ENCODE measurements at regions not wholly inside any gene's neighbourhood (a gene's known extent, or its start where the extent isn't known, plus 50 kb on each side); places are given as distances from the start of the nearest gene placed in this dataset.

DNA sequence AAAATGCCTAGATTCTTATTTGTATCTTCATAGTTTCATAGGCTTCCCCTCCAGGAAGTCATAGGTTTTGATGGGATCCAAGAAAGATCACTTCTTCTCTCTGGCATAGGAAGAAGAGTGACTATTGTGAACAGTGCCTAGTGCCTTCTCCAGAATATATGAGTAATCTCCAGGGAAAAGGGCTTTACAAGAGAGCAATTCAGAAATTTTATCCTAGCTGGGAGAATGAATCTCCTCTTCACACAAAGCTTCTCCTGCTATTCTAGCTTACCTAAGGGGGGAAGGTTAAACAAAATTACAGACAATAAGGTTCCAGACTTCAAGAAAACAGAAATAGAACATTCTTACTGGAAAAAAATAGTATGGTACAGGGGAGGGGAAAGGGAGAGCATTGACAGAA, 1193.3 kb upstream of the CDH6 start:
- H3K27ac Mint-ChIP-seq: no peak overlapping the region
- DNase-seq (ENCODE audit: low spot score): no peak
- H3K36me3 Mint-ChIP-seq (ENCODE audit: low read depth): no peaks in the 10 kb centered on the region
- H3K4me1 Mint-ChIP-seq (ENCODE audit: low read depth): no peaks in the 10 kb centered on the region
- H3K27me3 Mint-ChIP-seq (ENCODE audit: low read depth): no peaks in the 10 kb centered on the region
- peaks cover 41% of the 10 kb centered on the region for H3K9me3 Mint-ChIP-seq
- no peak overlapping the region for H3K4me3 Mint-ChIP-seq (ENCODE audit: low read depth)
- intact Hi-C loops (cut with micrococcal nuclease): no loop called here

GRCh38 chr5:29995154-29995553, 1198.3 kb upstream of the CDH6 start:
- no peak for DNase-seq (ENCODE audit: low spot score)
- no peaks in the 10 kb centered on the region for H3K4me1 Mint-ChIP-seq (ENCODE audit: low read depth)
- H3K27me3 Mint-ChIP-seq (ENCODE audit: low read depth): no peaks in the 10 kb centered on the region
- H3K4me3 Mint-ChIP-seq (ENCODE audit: low read depth): no peak overlapping the region
- no peaks in the 10 kb centered on the region for H3K36me3 Mint-ChIP-seq (ENCODE audit: low read depth)
- H3K27ac Mint-ChIP-seq: no peak overlapping the region
- intact Hi-C loops (cut with micrococcal nuclease): no loop called here
- H3K9me3 Mint-ChIP-seq: peaks cover 45% of the 10 kb centered on the region

- H3K27me3 Mint-ChIP-seq (ENCODE audit: low read depth): no peaks in the 10 kb centered on the region
- no peak overlapping the region for H3K4me3 Mint-ChIP-seq (ENCODE audit: low read depth)
- H3K27ac Mint-ChIP-seq: no peak overlapping the region
- intact Hi-C loops (cut with micrococcal nuclease): no loop called here
- H3K4me1 Mint-ChIP-seq (ENCODE audit: low read depth): no peaks in the 10 kb centered on the region
- H3K9me3 Mint-ChIP-seq: peaks cover 47% of the 10 kb centered on the region
- no peak for DNase-seq (ENCODE audit: low spot score)
- no peaks in the 10 kb centered on the region for H3K36me3 Mint-ChIP-seq (ENCODE audit: low read depth)
These were observed 1199.0 kb upstream of the CDH6 start for GRCh38 chr5:29994519-29994918.

DNA sequence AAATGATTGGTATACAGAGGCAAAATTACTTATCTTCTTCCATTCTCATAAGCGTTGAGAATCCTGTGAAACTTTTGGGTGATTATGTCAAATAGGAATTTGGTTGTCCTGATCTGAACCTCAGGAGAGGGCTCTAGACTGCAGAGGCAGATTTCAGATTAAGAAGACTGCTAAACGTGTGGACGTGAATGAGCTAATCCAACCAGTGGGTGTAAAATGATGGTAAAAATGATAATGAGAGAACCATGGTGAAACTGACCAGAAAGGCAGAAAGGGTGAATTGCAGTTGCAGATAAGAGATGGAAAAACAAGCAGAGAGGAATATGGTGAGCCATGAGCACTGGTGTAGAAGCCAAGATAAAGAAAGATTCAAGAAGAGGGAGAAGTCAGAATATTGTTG, 1200.2 kb upstream of the CDH6 start:
- H3K4me1 Mint-ChIP-seq (ENCODE audit: low read depth): no peaks in the 10 kb centered on the region
- H3K36me3 Mint-ChIP-seq (ENCODE audit: low read depth): no peaks in the 10 kb centered on the region
- H3K9me3 Mint-ChIP-seq: peaks cover 42% of the 10 kb centered on the region
- H3K27me3 Mint-ChIP-seq (ENCODE audit: low read depth): no peaks in the 10 kb centered on the region
- no peak for DNase-seq (ENCODE audit: low spot score)
- H3K4me3 Mint-ChIP-seq (ENCODE audit: low read depth): no peak overlapping the region
- intact Hi-C loops (cut with micrococcal nuclease): no loop called here
- no peak overlapping the region for H3K27ac Mint-ChIP-seq

GRCh38 chr5:29992248-29992647, 1201.2 kb upstream of the CDH6 start:
- H3K27ac Mint-ChIP-seq: no peak overlapping the region
- DNase-seq (ENCODE audit: low spot score): no peak
- H3K4me3 Mint-ChIP-seq (ENCODE audit: low read depth): no peak overlapping the region
- H3K27me3 Mint-ChIP-seq (ENCODE audit: low read depth): no peaks in the 10 kb centered on the region
- H3K9me3 Mint-ChIP-seq: peaks cover 43% of the 10 kb centered on the region
- no peaks in the 10 kb centered on the region for H3K36me3 Mint-ChIP-seq (ENCODE audit: low read depth)
- no peaks in the 10 kb centered on the region for H3K4me1 Mint-ChIP-seq (ENCODE audit: low read depth)
- intact Hi-C loops (cut with micrococcal nuclease): no loop called here

DNA sequence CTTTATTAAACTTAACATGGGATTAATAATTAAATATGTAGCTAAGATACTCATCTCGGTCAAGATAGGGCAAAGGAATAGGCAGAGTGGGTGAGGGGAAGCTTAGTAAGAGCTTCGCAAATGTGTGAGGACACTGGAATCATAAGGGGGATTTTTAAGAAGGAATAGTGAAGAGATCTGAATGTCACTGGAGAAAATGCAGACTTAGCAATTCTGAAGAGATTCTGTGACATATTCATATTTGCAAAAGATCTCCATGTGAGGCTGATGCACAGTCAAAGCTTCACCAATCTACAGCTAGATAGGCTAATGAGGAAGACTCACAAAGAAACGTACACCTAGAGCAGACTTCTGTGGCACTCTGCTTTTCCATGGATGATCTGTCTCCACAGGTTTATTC, 1202.8 kb upstream of the CDH6 start:
- H3K4me3 Mint-ChIP-seq (ENCODE audit: low read depth): no peak overlapping the region
- H3K4me1 Mint-ChIP-seq (ENCODE audit: low read depth): no peaks in the 10 kb centered on the region
- H3K27me3 Mint-ChIP-seq (ENCODE audit: low read depth): no peaks in the 10 kb centered on the region
- H3K36me3 Mint-ChIP-seq (ENCODE audit: low read depth): no peaks in the 10 kb centered on the region
- no peak overlapping the region for H3K27ac Mint-ChIP-seq
- intact Hi-C loops (cut with micrococcal nuclease): no loop called here
- no peak for DNase-seq (ENCODE audit: low spot score)
- peaks cover 40% of the 10 kb centered on the region for H3K9me3 Mint-ChIP-seq

GRCh38 chr5:29984156-29984540, 1209.3 kb upstream of the CDH6 start:
- H3K27me3 Mint-ChIP-seq (ENCODE audit: low read depth): no peaks in the 10 kb centered on the region
- no peak overlapping the region for H3K27ac Mint-ChIP-seq
- no peaks in the 10 kb centered on the region for H3K4me1 Mint-ChIP-seq (ENCODE audit: low read depth)
- no peaks in the 10 kb centered on the region for H3K36me3 Mint-ChIP-seq (ENCODE audit: low read depth)
- no peak for DNase-seq (ENCODE audit: low spot score)
- H3K9me3 Mint-ChIP-seq: peaks cover 47% of the 10 kb centered on the region
- no peak overlapping the region for H3K4me3 Mint-ChIP-seq (ENCODE audit: low read depth)
- intact Hi-C loops (cut with micrococcal nuclease): no loop called here

DNA sequence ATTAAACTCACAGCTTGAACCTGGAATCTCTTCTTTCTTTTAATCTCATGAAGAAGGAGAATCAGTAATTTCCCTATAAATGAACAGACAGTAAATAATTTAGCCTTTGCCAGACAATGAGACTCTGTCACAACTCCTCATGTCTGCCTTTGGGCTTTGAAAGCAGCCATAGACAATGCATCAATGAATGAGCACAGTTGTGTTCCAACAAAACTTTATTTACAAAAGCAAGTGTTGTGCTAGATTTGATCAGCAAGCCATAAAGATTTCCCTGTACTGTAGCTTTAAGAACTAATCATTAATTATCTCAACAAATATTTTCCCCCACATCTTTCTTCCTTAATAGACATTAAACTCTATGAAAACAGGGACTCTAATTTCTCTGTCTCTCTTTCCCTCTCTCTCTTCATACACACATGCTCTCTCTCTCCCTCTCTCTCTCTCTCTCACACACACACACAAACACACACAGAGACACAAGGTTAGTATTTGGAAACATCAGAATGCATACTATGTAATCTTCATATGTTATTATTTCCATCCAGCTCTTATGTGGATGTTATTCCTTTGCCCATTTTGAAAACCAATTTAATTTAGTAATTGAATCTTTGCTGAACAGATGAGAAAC, 1209.8 kb upstream of the CDH6 start:
- intact Hi-C loops (cut with micrococcal nuclease): no loop called here
- Mint-ChIP-seq H3K9me3 (peaks cover 47% of the 10 kb centered on the region), H3K27me3 (ENCODE audit: low read depth) (no peaks in the 10 kb centered on the region), H3K4me3 (ENCODE audit: low read depth) (no peak overlapping the region), H3K27ac (no peak overlapping the region), H3K4me1 (ENCODE audit: low read depth) (no peaks in the 10 kb centered on the region), H3K36me3 (ENCODE audit: low read depth) (no peaks in the 10 kb centered on the region)
- DNase-seq (ENCODE audit: low spot score): no peak

- no peak for DNase-seq (ENCODE audit: low spot score)
- no peaks in the 10 kb centered on the region for H3K4me1 Mint-ChIP-seq (ENCODE audit: low read depth)
These were observed 1211.0 kb upstream of the CDH6 start for GRCh38 chr5:29982457-29982856.

GRCh38 chr5:29972597-29972996, 1220.9 kb upstream of the CDH6 start:
- H3K4me3 Mint-ChIP-seq (ENCODE audit: low read depth): no peak overlapping the region
- H3K4me1 Mint-ChIP-seq (ENCODE audit: low read depth): no peaks in the 10 kb centered on the region
- no peak overlapping the region for H3K27ac Mint-ChIP-seq
- no peak for DNase-seq (ENCODE audit: low spot score)
- H3K27me3 Mint-ChIP-seq (ENCODE audit: low read depth): no peaks in the 10 kb centered on the region
- no peaks in the 10 kb centered on the region for H3K36me3 Mint-ChIP-seq (ENCODE audit: low read depth)
- H3K9me3 Mint-ChIP-seq: peaks cover 29% of the 10 kb centered on the region
- intact Hi-C loops (cut with micrococcal nuclease): no loop called here

More at GRCh38 chr5:29982457-29982856, 1211.0 kb upstream of the CDH6 start:
- Mint-ChIP-seq H3K9me3 (peaks cover 39% of the 10 kb centered on the region), H3K27me3 (ENCODE audit: low read depth) (no peaks in the 10 kb centered on the region), H3K4me3 (ENCODE audit: low read depth) (no peak overlapping the region), H3K36me3 (ENCODE audit: low read depth) (no peaks in the 10 kb centered on the region), H3K27ac (no peak overlapping the region)
- intact Hi-C loops (cut with micrococcal nuclease): no loop called here

DNA sequence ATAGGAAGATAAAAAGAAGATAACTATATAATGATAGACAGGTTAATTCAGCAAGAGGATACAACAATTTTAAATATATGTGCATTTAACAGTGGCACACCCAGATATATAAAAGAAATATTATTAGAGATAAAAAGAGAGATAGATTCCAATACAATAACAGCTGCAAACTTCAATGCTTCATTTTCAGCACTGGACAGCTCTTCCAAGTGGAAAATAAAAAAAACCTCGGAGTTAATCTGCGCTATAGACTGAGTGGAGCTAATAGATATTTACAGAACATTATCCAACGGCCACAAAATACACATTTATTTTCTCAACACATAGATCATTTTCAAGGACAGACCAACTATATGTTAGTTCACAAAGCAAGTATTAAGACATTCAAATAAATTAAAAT, 1229.5 kb upstream of the CDH6 start:
- intact Hi-C loops (cut with micrococcal nuclease): no loop called here
- no peaks in the 10 kb centered on the region for H3K27me3 Mint-ChIP-seq (ENCODE audit: low read depth)
- peaks cover 74% of the 10 kb centered on the region for H3K9me3 Mint-ChIP-seq
- no peaks in the 10 kb centered on the region for H3K4me1 Mint-ChIP-seq (ENCODE audit: low read depth)
- no peak overlapping the region for H3K4me3 Mint-ChIP-seq (ENCODE audit: low read depth)
- no peak overlapping the region for H3K27ac Mint-ChIP-seq
- no peaks in the 10 kb centered on the region for H3K36me3 Mint-ChIP-seq (ENCODE audit: low read depth)
- no peak for DNase-seq (ENCODE audit: low spot score)

GRCh38 chr5:29960323-29960722, 1233.2 kb upstream of the CDH6 start:
- H3K9me3 Mint-ChIP-seq: peaks cover 55% of the 10 kb centered on the region
- H3K27ac Mint-ChIP-seq: no peak overlapping the region
- H3K4me3 Mint-ChIP-seq (ENCODE audit: low read depth): no peak overlapping the region
- no peak for DNase-seq (ENCODE audit: low spot score)
- H3K36me3 Mint-ChIP-seq (ENCODE audit: low read depth): no peaks in the 10 kb centered on the region
- intact Hi-C loops (cut with micrococcal nuclease): no loop called here
- no peaks in the 10 kb centered on the region for H3K4me1 Mint-ChIP-seq (ENCODE audit: low read depth)
- no peaks in the 10 kb centered on the region for H3K27me3 Mint-ChIP-seq (ENCODE audit: low read depth)

DNA sequence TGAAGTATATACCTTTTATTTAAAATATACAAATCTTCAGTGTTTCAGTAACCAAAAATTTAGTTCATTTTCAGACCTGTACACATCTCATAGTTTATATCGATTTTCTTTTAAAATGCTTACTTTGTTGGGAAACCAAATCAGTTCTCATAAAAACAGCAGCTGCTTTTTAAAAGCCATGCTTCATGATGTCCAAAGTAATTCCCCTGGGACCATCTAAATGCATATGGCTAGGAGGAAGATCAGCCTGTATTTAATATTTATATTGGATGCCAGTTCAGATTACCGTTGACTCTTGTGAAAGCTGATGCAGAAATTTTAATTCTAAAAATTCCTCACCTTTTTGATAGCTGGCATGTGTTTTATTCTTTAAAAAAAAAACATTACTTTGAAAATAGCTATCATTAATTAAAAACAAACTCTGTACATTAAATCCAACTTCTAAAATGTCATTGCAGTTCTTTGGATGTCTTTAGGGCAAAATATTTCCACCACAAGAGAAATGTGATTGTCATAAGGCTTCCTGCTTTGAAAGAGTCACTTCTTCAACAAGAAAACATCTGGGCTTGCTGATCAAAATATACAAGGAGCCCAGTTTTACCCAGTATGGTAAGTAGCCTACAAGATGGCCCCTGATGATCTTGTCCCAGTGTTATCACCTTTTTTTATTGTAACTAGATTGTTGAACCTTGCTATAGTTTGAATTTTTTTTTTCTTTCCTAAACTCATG, 1242.9 kb upstream of the CDH6 start:
- Mint-ChIP-seq H3K27ac (no peak overlapping the region), H3K4me1 (ENCODE audit: low read depth) (no peaks in the 10 kb centered on the region), H3K27me3 (ENCODE audit: low read depth) (no peaks in the 10 kb centered on the region), H3K4me3 (ENCODE audit: low read depth) (no peak overlapping the region), H3K36me3 (ENCODE audit: low read depth) (no peaks in the 10 kb centered on the region), H3K9me3 (peaks cover 13% of the 10 kb centered on the region)
- DNase-seq (ENCODE audit: low spot score): no peak
- intact Hi-C loops (cut with micrococcal nuclease): no loop called here
